ENCODE measurements at regions not wholly inside any gene's neighbourhood (a gene's known extent, or its start where the extent isn't known, plus 50 kb on each side); places are given as distances from the start of the nearest gene placed in this dataset.
"Not testable (repeated sequence)": the region's sequence is repeated elsewhere in the genome, so short reads cannot be mapped to it uniquely, and the experiment has no call there.

DNA sequence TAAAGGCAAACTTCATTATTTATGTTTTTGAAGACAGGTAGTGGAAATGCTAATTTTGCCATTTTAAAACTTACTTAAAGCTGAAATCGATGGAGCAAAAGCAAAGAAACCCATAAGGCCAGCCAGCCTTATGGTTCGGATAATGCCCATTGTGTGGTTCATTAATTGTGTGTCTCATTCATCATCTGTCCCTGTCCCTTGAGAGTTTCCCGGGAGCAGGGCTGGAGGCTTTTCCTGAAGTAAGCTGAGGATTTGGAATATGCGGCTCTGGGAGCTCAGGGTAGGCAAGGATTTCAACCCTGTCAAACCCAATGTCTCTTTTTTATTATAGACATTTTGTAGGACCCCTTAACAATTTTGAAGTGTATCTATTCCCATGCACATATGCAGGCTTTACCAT lies 790.0 kb upstream of the KIRREL3 start:
- TF ChIP-seq, protein P1, sequence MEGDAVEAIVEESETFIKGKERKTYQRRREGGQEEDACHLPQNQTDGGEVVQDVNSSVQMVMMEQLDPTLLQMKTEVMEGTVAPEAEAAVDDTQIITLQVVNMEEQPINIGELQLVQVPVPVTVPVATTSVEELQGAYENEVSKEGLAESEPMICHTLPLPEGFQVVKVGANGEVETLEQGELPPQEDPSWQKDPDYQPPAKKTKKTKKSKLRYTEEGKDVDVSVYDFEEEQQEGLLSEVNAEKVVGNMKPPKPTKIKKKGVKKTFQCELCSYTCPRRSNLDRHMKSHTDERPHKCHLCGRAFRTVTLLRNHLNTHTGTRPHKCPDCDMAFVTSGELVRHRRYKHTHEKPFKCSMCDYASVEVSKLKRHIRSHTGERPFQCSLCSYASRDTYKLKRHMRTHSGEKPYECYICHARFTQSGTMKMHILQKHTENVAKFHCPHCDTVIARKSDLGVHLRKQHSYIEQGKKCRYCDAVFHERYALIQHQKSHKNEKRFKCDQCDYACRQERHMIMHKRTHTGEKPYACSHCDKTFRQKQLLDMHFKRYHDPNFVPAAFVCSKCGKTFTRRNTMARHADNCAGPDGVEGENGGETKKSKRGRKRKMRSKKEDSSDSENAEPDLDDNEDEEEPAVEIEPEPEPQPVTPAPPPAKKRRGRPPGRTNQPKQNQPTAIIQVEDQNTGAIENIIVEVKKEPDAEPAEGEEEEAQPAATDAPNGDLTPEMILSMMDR (IDR thresholded peaks at IDR 0.05; ENCODE audit: extremely low read depth, missing control alignments) = no peak

DNA sequence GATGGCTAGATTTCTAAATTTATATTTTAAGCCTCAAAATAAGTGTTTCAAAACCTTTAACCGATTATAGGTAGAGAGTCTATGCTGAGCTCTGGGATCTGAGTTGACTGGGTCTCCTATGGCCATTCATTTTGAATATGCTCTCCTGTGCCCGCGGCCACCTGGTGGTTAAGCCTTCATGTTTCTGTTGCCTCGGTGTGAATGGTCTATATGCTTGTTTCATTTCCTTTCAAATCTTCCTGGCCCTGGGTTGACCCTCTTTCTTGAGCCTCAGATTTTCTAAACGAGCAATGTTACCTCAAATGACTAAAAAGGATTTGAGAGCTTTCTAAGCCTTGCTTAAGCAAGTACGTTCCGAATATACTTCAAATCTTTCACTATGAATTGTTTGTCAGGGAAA lies 789.4 kb upstream of the KIRREL3 start:
- TF ChIP-seq, protein P1 (IDR thresholded peaks at IDR 0.05; ENCODE audit: extremely low read depth, missing control alignments) = no peak
- no peak for DNase-seq (ENCODE audit: low spot score)

More for the DNA sequence above, 790.0 kb upstream of the KIRREL3 start:
- DNase-seq (ENCODE audit: low spot score) = no peak

DNA sequence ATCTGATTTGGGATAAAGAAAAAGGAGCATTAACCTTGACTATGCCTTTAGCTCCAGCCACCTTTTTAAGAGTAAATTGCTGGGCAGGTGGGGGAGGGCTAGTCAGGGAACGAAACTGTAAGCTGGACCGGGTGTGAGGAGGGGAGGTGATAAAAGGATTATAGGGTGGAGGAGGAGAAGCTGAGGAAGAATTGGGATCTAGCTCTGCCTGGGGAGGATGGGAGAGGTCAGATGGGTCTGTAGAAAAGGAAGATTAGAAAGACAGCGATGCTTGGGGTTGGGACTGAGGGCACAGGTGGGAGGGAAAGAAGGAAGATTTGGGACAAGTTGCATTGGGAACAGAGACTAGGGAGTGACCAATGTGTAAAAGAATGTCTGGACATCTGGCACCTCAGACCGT lies 772.4 kb upstream of the KIRREL3 start:
- not testable (repeated sequence) for DNase-seq (ENCODE audit: low spot score)

DNA sequence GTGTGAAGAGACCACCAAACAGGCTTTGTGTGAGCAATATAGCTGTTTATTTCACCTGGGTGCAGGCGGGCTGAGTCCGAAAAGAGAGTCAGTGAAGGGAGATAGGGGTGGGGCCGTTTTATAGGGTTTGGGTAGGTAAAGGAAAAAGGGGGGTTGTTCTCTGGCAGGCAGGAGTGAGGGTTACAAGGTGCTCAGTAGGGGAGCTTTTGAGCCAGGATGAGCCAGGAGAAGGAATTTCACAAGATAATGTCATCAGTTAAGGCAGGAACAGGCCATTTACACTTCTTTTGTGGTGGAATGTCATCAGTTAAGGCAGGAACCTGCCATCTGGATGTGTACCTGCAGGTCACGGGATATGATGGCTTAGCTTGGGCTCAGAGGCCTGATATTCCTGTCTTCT lies 768.4 kb upstream of the KIRREL3 start:
- DNase-seq (ENCODE audit: low spot score) = not testable (repeated sequence)

DNA sequence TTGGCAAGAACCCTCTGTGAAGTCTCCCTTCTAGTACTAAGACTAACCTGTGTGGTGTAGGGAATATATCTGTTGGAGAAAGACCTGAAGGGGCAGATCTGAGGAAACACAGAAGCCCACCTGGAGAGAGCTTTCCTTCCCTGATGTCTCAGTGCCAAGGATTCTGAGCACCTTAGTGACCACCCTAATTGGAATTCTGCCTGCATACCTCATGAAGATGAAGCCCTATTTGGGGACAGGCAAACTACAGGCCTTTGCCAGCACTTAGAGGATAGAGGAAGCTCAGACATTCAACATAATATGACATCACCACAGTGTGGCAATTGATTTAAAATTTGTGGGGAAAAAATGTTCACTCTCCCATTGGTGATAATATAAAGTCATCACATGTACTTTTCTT lies 766.2 kb upstream of the KIRREL3 start:
- TF ChIP-seq, protein P1 (IDR thresholded peaks at IDR 0.05; ENCODE audit: extremely low read depth, missing control alignments) = no peak
- no peak for DNase-seq (ENCODE audit: low spot score)

DNA sequence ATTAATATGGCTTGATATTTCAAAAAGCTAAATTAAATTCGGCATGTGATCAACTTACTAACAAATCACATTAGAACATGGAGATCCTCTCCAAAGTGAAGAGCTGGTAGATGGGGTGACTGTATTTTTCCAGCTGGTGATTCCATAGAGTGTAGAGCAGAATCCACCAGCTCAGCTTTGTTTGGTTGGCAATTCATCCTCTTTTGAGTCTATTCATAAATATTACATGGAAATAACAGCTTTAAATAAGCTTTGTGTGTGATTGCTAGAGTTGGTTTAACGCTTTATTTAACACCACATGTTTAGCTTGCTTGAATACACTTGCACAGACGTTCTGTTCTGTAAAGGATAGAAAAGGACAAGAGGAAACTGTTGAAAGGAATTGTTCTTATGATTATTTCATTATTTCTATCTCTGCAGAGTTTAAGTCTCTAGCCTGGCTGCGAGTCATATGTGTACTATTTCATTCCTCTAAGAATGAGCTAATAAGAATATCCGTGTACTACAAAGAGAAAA lies 738.3 kb upstream of the KIRREL3 start:
- no peak for DNase-seq (ENCODE audit: low spot score)
- TF ChIP-seq, protein P1 (IDR thresholded peaks at IDR 0.05; ENCODE audit: extremely low read depth, missing control alignments) = no peak

DNA sequence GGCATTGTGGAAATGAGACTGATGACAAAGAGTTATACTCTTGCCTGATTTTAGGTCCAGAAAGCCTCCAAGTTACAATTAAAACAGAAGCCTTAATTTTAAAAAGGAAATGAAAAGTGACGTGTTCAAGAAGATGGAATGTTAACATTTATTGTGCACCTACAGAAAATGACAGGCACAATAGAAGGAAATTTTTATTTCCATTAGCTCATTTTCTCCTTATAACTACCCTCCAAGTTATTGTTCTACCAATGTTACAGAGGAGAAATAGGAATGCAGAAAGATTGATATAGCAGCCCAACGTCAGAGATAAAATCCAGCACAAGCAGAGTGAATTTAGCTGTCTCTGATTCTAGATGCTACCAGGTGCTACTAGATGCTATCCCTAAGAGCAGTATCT lies 736.9 kb upstream of the KIRREL3 start:
- no peak for DNase-seq (ENCODE audit: low spot score)
- TF ChIP-seq, protein P1 (IDR thresholded peaks at IDR 0.05; ENCODE audit: extremely low read depth, missing control alignments) = no peak

DNA sequence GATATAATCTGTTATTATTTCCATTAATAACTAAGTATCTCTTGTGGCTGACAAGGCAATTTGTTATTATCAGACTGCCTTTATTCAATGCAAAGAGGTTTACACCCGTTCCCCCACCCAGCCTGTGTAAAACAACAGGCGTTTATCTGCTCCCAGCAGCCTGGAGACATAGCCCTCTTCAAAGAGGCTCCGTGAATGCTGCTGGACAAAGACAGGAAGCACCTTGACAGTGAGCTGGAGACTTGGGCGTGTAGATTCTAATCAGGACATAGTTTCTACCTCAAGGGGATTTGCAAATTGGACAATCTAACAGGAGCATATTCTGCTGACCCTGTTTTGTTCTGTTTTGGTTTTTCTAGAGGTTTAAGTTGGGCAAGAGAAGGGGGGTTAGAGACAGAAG lies 733.0 kb upstream of the KIRREL3 start:
- DNase-seq (ENCODE audit: low spot score) = no peak
- TF ChIP-seq, protein P1 (IDR thresholded peaks at IDR 0.05; ENCODE audit: extremely low read depth, missing control alignments) = no peak

DNA sequence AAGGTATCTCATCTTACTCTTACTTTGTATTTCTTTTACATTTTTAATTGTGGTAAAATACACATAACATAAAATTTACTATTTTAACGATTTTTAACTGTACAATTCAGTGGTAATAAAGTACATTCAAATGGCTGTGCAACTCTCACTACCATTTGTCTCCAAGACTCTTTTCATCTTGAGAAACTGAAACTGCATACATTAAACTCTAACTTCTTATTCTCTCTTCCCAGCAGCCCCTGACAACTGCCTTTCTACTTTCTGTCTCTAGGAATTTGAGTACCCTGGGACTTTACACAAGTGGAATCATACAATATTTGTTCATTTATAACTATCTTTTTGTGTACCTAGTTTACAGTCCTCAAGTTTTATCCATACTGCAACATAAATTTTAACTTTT lies 725.8 kb upstream of the KIRREL3 start:
- TF ChIP-seq, protein P1 (IDR thresholded peaks at IDR 0.05; ENCODE audit: extremely low read depth, missing control alignments) = no peak
- DNase-seq (ENCODE audit: low spot score) = no peak

Data from GM20000 (cell line).